Epithelial cell of prostate (primary cell): ENCODE measurements at regions not wholly inside any gene's neighbourhood (a gene's known extent, or its start where the extent isn't known, plus 50 kb on each side); places are given as distances from the start of the nearest gene placed in this dataset.
A peak's percentile ranks its signal among the peaks of the same experiment; 100 is the strongest.
"Not testable (repeated sequence)": the region's sequence is repeated elsewhere in the genome, so short reads cannot be mapped to it uniquely, and the experiment has no call there.

Source experiments
- DNase-seq: peaks from one replicate; pipeline ENCODE4 v3.0.0-alpha.2; 2011; ENCODE audit warnings: low read depth, low spot score
- H3K27ac ChIP-seq: fragments of 450-650 bp; 2 replicates; pipeline ENCODE4 v1.5.1; 2017; ENCODE audit warnings: mild to moderate bottlenecking

GRCh38 chrY:6685783-6686389, 224.6 kb upstream of the TBL1Y start:
- not testable (repeated sequence) for H3K27ac ChIP-seq, DNase-seq

GRCh38 chrY:6701558-6702161, 208.8 kb upstream of the TBL1Y start:
- not testable (repeated sequence) for DNase-seq, H3K27ac ChIP-seq

GRCh38 chrY:6721443-6721842, 189.1 kb upstream of the TBL1Y start:
- not testable (repeated sequence) for DNase-seq, H3K27ac ChIP-seq

- not testable (repeated sequence) for DNase-seq, H3K27ac ChIP-seq
These were observed 163.3 kb upstream of the TBL1Y start for GRCh38 chrY:6747210-6747609.

- no peak for DNase-seq
- H3K27ac ChIP-seq: no peak overlapping the region
These were observed 128.2 kb upstream of the TBL1Y start for GRCh38 chrY:6782334-6782733.

GRCh38 chrY:6786960-6787359, 123.5 kb upstream of the TBL1Y start:
- no peak for DNase-seq

GRCh38 chrY:6811633-6812032, 98.9 kb upstream of the TBL1Y start:
- H3K27ac ChIP-seq: no peak overlapping the region
- DNase-seq: no peak

More at GRCh38 chrY:6786960-6787359, 123.5 kb upstream of the TBL1Y start:
- H3K27ac ChIP-seq: peak overlapping the region; percentile 83
